Heart right ventricle (tissue), 16 donors: ENCODE measurements at regions not wholly inside any gene's neighbourhood (a gene's known extent, or its start where the extent isn't known, plus 50 kb on each side); places are given as distances from the start of the nearest gene placed in this dataset.

ENCODE experiments used
- ATAC-seq, 8 donors: fragments of 200-7000 bp; cut with Tn5 transposase; one replicate each; pipeline ENCODE4 v1.9.1; 2020; ENCODE audit warnings: mild to moderate bottlenecking in 8 of 8, moderate library complexity in 8 of 8, moderate number of reproducible peaks in 1 of 8
- DNase-seq, 2 donors: peaks; one replicate each; pipeline ENCODE4 v3.0.0-alpha.2; 2020
- H3K27ac ChIP-seq, 10 donors: fragments of 200-600 bp; sonication (generic) in 2 of 10; one replicate each; pipeline versions ENCODE4 v1.5.0 to v1.8.0; 2020 to 2022; ENCODE audit warnings: mild to moderate bottlenecking in 3 of 10
- H3K27me3 ChIP-seq, 7 donors: fragments of 200-600 bp; one replicate each; pipeline ENCODE4 v1.8.0; 2021 to 2022; ENCODE audit warnings: mild to moderate bottlenecking in 2 of 7
- H3K36me3 ChIP-seq, 9 donors: fragments of 200-600 bp; sonication (generic) in 1 of 9; one replicate each; pipeline versions ENCODE4 v1.5.0 to v1.8.0; 2020 to 2022; ENCODE audit warnings: mild to moderate bottlenecking in 2 of 9
- H3K4me1 ChIP-seq, 9 donors: fragments of 200-600 bp; sonication (generic) in 1 of 9; one replicate each; pipeline versions ENCODE4 v1.5.0 to v1.8.0; 2020 to 2022; ENCODE audit warnings: mild to moderate bottlenecking in 4 of 9
- H3K4me3 ChIP-seq, 10 donors: fragments of 200-600 bp; sonication (generic) in 2 of 10; one replicate each; pipeline versions ENCODE4 v1.5.0 to v1.8.0; 2020 to 2022; ENCODE audit warnings: mild to moderate bottlenecking in 7 of 10, moderate library complexity in 2 of 10
- H3K9me3 ChIP-seq, 11 donors: fragments of 200-600 bp in 10 of 11; sonication (generic) in 2 of 11; one replicate each; pipeline versions ENCODE4 v1.5.0 to v1.8.0; 2013 to 2022; ENCODE audit warnings: mild to moderate bottlenecking in 2 of 11, control low read depth in 1 of 11, moderate library complexity in 1 of 11
- WGBS, 2 donors: extraction: QIAGEN DNeasy Blood & Tissue Kit; methylation state at CpG; one replicate each; pipeline ENCODE4 v1.1.7; 2013; ENCODE audit warnings: inconsistent platforms in 1 of 2; 5-methylcytosine and 5-hydroxymethylcytosine counted together
- intact Hi-C, 10 donors: fragments of 100-400 bp; cut with DNase I; formaldehyde crosslinking; loops; one replicate each; pipeline versions ENCODE4 v1.11.1 to v1.14.2; 2022
- TF ChIP-seq, protein P1 (sequence below), 9 donors: fragments of 200-600 bp; sonication (generic) in 2 of 9; IDR thresholded peaks; one replicate each; pipeline versions ENCODE4 v1.5.0 to v1.8.0; 2021 to 2022; ENCODE audit warnings: antibody characterized with exemption in 9 of 9, mild to moderate bottlenecking in 5 of 9, moderate library complexity in 1 of 9
- donor health status: Arrhythmogenic right ventricular cardiomyopathy.
- donor health status: ischemic (EF 13 %, LVEDD 7.1; RV severe dilation, severe dysfunction).
- donor health status: healthy with polysubstance abuse.
- donor health status: DM: no; HTN: yes; CAD: no.
- donor health status: DM: no; HTN: no; CAD: no.
- donor health status: ischemic (EF 25% LVEDD 6.9; RV normal size, moderate dysfunction).
- donor health status: ischemic (EF 25% LVEDD 5.7; RV mildly dilated, moderate dysfunction).
- donor health status: healthy.
- donor health status: DM: yes; HTN: yes; CAD: no.
- donor health status: Ischemic cardiomyopathy.
- donor health status: ischemic (EF 35%, LVEDD 5.7; RV mildly dilated, moderate dysfunction).
- donor health status: nonischemic (EF 11% LVEDD 7.7; RV severe dilation, severe dysfunction).
- donor health status: DM: yes; HTN: yes; CAD: no.
- donor health status: PGD.
- donor health status: ischemic (EF 29% LVEDD 5.4; RV normal size, mild dysfunction).
- donor health status: nonischemic (EF 23%, LVEDD 6.1; RV moderate dilation, normal function).

DNA sequence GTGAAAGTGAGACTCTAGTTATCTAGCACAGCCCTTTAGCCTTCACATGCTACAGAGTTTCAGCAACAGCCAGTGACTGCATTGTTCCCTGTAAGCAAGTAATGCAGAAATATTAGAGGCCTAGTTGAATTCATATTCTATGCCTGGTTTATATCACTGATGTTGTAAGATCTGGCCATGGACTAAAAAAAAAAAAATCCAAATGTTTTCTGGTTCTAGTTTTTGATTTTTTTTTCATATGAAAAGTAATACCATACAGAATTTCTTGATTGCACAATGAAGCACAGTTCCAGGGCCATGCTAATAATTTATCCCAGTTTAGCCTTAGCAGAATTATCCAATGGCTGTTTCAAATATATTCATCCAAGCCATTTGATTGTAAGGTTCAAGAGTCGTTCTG is 341.5 kb upstream of the DDHD1 start:
- DNase-seq (no peak), ATAC-seq (no peak)
- H3K4me1 ChIP-seq, result no peaks in the 10 kb centered on the region
- H3K27me3 ChIP-seq, result no peaks in the 10 kb centered on the region
- no peaks in the 10 kb centered on the region for H3K36me3 ChIP-seq
- no peak overlapping the region for H3K4me3 ChIP-seq
- intact Hi-C loops, result no loop called here
- no peak overlapping the region for H3K27ac ChIP-seq
- whole genome bisulfite sequencing, 2 donors, result 77 to 91% methylated on average over 1 of the region's 1 CpG
- TF ChIP-seq, protein P1, sequence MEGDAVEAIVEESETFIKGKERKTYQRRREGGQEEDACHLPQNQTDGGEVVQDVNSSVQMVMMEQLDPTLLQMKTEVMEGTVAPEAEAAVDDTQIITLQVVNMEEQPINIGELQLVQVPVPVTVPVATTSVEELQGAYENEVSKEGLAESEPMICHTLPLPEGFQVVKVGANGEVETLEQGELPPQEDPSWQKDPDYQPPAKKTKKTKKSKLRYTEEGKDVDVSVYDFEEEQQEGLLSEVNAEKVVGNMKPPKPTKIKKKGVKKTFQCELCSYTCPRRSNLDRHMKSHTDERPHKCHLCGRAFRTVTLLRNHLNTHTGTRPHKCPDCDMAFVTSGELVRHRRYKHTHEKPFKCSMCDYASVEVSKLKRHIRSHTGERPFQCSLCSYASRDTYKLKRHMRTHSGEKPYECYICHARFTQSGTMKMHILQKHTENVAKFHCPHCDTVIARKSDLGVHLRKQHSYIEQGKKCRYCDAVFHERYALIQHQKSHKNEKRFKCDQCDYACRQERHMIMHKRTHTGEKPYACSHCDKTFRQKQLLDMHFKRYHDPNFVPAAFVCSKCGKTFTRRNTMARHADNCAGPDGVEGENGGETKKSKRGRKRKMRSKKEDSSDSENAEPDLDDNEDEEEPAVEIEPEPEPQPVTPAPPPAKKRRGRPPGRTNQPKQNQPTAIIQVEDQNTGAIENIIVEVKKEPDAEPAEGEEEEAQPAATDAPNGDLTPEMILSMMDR (IDR thresholded peaks at IDR 0.05), result no peak
- no peaks in the 10 kb centered on the region for H3K9me3 ChIP-seq

DNA sequence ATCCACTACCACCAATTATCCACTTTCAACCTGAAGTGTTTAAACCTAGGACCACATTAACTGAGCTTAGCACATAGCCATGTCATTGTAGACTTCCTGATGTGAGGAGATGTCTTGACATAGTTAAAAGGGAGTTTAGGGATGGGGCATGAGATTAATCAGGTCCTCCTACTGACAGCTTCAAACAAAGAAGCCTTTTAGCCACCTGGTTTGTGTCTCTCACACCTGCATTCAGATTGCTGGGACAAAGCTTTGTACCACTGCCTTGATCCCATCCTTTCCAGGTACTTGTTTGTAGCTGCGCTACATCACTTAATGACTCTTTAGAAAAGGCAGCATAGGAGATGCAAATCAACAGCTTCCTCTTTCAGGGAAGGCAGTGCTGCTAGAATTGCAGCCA is 340.7 kb upstream of the DDHD1 start:
- DNase-seq (no peak), ATAC-seq (no peak)
- WGBS, 2 donors, result 70 to 96% methylated on average over 1 of the region's 1 CpG
- TF ChIP-seq, protein P1 (IDR thresholded peaks at IDR 0.05), result no peak
- Histone ChIP-seq H3K4me3 (no peak overlapping the region), H3K9me3 (no peaks in the 10 kb centered on the region), H3K36me3 (no peaks in the 10 kb centered on the region), H3K27ac (no peak overlapping the region), H3K27me3 (no peaks in the 10 kb centered on the region), H3K4me1 (no peaks in the 10 kb centered on the region)
- intact Hi-C loops, result no loop called here

DNA sequence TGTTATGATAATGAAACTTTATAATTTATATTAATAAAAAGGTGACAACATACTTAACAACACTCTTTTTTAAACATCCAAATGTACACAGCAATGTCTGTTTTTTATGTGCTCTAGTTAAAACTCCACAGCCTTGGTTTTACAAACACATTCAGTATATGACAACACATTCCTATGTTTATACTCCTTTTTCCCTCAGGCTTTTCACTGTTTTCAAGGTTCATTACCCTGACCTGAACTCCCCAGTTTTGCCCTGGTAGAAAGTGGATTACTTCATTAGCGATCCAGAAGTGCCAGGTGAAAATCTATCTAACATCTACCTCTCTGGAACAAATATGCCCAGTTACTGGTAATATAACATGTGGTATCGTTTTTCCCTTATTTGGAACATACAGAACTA is 340.2 kb upstream of the DDHD1 start:
- Histone ChIP-seq H3K4me3 (no peak overlapping the region), H3K36me3 (no peaks in the 10 kb centered on the region), H3K9me3 (no peaks in the 10 kb centered on the region), H3K27me3 (no peaks in the 10 kb centered on the region), H3K4me1 (no peaks in the 10 kb centered on the region), H3K27ac (no peak overlapping the region)
- ATAC-seq (no peak), DNase-seq (no peak)
- intact Hi-C loops, result no loop called here
- 74 to 75% methylated on average over 2 of the region's 2 CpGs for WGBS, 2 donors
- TF ChIP-seq, protein P1 (IDR thresholded peaks at IDR 0.05), result no peak

DNA sequence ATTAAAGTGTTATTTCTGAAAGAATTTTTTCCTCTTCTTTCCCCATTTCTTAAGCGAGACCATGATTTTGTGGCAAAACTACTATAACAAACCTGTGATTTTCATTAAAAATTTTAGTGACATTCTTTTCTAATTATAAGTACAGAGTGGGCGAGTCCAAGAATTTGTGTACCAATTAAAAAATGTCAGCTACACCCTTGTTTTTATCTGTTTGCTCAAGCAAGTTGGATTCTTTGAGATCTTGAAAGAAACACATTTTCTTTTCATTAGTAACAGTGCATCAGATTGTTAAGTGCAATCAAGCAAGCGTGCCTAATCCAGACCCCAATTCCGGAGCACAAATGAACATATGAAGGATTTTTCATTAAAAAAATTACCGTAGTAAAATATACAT is 338.8 kb upstream of the DDHD1 start:
- Histone ChIP-seq H3K9me3 (no peaks in the 10 kb centered on the region), H3K4me1 (no peaks in the 10 kb centered on the region), H3K27ac (no peak overlapping the region), H3K27me3 (no peaks in the 10 kb centered on the region), H3K4me3 (no peak overlapping the region), H3K36me3 (no peaks in the 10 kb centered on the region)
- no peak for ATAC-seq
- 83 to 90% methylated on average over 5 of the region's 5 CpGs for WGBS, 2 donors
- DNase-seq, result no peak
- TF ChIP-seq, protein P1 (IDR thresholded peaks at IDR 0.05), result no peak
- intact Hi-C loops, result no loop called here
